ENCODE measurements at regions not wholly inside any gene's neighbourhood (a gene's known extent, or its start where the extent isn't known, plus 50 kb on each side); places are given as distances from the start of the nearest gene placed in this dataset.

- no peaks in the 10 kb centered on the region for H3K9me3 Mint-ChIP-seq
- no peak overlapping the region for H3K4me3 Mint-ChIP-seq
- no peaks in the 10 kb centered on the region for H3K36me3 Mint-ChIP-seq (ENCODE audit: low read depth)
- H3K27me3 Mint-ChIP-seq = no peaks in the 10 kb centered on the region
- H3K4me1 Mint-ChIP-seq (ENCODE audit: low read depth) = no peaks in the 10 kb centered on the region
- no peak overlapping the region for H3K27ac Mint-ChIP-seq
Observed at GRCh38 chr1:95723346-95723745, 489.3 kb downstream of the RWDD3 start.

- peaks cover 14% of the 10 kb centered on the region for H3K9me3 Mint-ChIP-seq
- no peak overlapping the region for H3K4me3 Mint-ChIP-seq
- no peaks in the 10 kb centered on the region for H3K36me3 Mint-ChIP-seq (ENCODE audit: low read depth)
- no peak overlapping the region for H3K27ac Mint-ChIP-seq
- no peaks in the 10 kb centered on the region for H3K27me3 Mint-ChIP-seq
- no peaks in the 10 kb centered on the region for H3K4me1 Mint-ChIP-seq (ENCODE audit: low read depth)
Observed at GRCh38 chr1:95728841-95729240, 494.8 kb downstream of the RWDD3 start.

DNA sequence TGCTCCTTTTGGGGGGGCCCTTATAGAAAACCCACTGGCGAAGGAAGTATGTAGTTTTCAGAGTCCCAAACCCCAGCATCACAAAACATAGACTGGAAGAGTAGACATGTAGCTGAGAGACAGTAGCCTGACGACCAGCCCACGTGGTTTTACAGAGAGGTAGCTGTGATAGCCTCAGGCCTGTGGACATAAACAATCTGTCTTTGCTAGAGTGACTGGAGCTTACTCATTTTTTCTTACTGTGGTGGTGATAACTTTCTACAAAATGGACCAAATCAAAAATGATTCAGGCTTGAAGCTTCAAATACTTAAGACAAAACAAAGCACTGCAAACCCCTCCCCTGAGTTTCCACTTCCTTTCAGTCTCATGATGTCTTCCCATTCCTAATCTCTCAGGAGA lies 497.0 kb downstream of the RWDD3 start:
- no peaks in the 10 kb centered on the region for H3K36me3 Mint-ChIP-seq (ENCODE audit: low read depth)
- H3K4me1 Mint-ChIP-seq (ENCODE audit: low read depth) = no peaks in the 10 kb centered on the region

DNA sequence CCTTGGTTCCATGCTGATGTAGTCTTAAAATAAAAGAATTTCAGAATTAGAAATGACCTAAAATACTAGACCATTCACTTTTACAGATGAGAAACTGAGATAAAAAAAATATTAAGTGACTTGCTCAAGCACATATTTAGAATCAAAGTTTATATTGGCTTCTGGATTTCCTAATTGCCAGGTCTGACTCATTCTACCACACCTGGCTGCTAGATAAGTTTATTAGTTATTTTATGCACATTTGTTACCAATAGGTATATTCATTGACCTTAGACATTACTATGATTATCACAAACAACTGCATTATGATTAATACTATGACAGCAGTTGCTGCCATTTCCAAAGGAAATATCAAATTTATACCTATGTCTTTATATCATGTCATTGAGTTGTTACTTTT lies 497.5 kb downstream of the RWDD3 start:
- Mint-ChIP-seq H3K4me3 (no peak overlapping the region), H3K36me3 (ENCODE audit: low read depth) (no peaks in the 10 kb centered on the region), H3K27me3 (no peaks in the 10 kb centered on the region), H3K4me1 (ENCODE audit: low read depth) (no peaks in the 10 kb centered on the region), H3K9me3 (peaks cover 19% of the 10 kb centered on the region), H3K27ac (no peak overlapping the region)

More for the DNA sequence above, 497.0 kb downstream of the RWDD3 start:
- H3K27me3 Mint-ChIP-seq = no peaks in the 10 kb centered on the region
- H3K4me3 Mint-ChIP-seq = no peak overlapping the region
- peaks cover 19% of the 10 kb centered on the region for H3K9me3 Mint-ChIP-seq
- H3K27ac Mint-ChIP-seq = no peak overlapping the region

GRCh38 chr1:95733031-95733430 lies 499.0 kb downstream of the RWDD3 start:
- no peaks in the 10 kb centered on the region for H3K36me3 Mint-ChIP-seq (ENCODE audit: low read depth)
- H3K9me3 Mint-ChIP-seq = peaks cover 19% of the 10 kb centered on the region
- no peaks in the 10 kb centered on the region for H3K4me1 Mint-ChIP-seq (ENCODE audit: low read depth)
- no peak overlapping the region for H3K27ac Mint-ChIP-seq
- H3K4me3 Mint-ChIP-seq = no peak overlapping the region
- no peaks in the 10 kb centered on the region for H3K27me3 Mint-ChIP-seq

GRCh38 chr1:95733671-95734070 lies 499.7 kb downstream of the RWDD3 start:
- Mint-ChIP-seq H3K36me3 (ENCODE audit: low read depth) (no peaks in the 10 kb centered on the region), H3K27me3 (no peaks in the 10 kb centered on the region), H3K27ac (no peak overlapping the region), H3K4me1 (ENCODE audit: low read depth) (no peaks in the 10 kb centered on the region), H3K4me3 (no peak overlapping the region), H3K9me3 (peaks cover 19% of the 10 kb centered on the region)

GRCh38 chr1:95734560-95734959 lies 500.6 kb downstream of the RWDD3 start:
- H3K4me1 Mint-ChIP-seq (ENCODE audit: low read depth) = no peaks in the 10 kb centered on the region
- no peak overlapping the region for H3K4me3 Mint-ChIP-seq
- peaks cover 19% of the 10 kb centered on the region for H3K9me3 Mint-ChIP-seq
- no peaks in the 10 kb centered on the region for H3K27me3 Mint-ChIP-seq
- no peak overlapping the region for H3K27ac Mint-ChIP-seq
- H3K36me3 Mint-ChIP-seq (ENCODE audit: low read depth) = no peaks in the 10 kb centered on the region

GRCh38 chr1:95742591-95743089 lies 508.6 kb downstream of the RWDD3 start:
- H3K36me3 Mint-ChIP-seq (ENCODE audit: low read depth) = no peaks in the 10 kb centered on the region
- H3K4me1 Mint-ChIP-seq (ENCODE audit: low read depth) = no peaks in the 10 kb centered on the region
- no peak overlapping the region for H3K27ac Mint-ChIP-seq
- H3K9me3 Mint-ChIP-seq = no peaks in the 10 kb centered on the region
- no peaks in the 10 kb centered on the region for H3K27me3 Mint-ChIP-seq
- no peak overlapping the region for H3K4me3 Mint-ChIP-seq

GRCh38 chr1:95744731-95745130 lies 510.7 kb downstream of the RWDD3 start:
- H3K36me3 Mint-ChIP-seq (ENCODE audit: low read depth) = no peaks in the 10 kb centered on the region
- no peaks in the 10 kb centered on the region for H3K27me3 Mint-ChIP-seq
- no peaks in the 10 kb centered on the region for H3K9me3 Mint-ChIP-seq
- no peak overlapping the region for H3K4me3 Mint-ChIP-seq
- no peak overlapping the region for H3K27ac Mint-ChIP-seq
- H3K4me1 Mint-ChIP-seq (ENCODE audit: low read depth) = no peaks in the 10 kb centered on the region

DNA sequence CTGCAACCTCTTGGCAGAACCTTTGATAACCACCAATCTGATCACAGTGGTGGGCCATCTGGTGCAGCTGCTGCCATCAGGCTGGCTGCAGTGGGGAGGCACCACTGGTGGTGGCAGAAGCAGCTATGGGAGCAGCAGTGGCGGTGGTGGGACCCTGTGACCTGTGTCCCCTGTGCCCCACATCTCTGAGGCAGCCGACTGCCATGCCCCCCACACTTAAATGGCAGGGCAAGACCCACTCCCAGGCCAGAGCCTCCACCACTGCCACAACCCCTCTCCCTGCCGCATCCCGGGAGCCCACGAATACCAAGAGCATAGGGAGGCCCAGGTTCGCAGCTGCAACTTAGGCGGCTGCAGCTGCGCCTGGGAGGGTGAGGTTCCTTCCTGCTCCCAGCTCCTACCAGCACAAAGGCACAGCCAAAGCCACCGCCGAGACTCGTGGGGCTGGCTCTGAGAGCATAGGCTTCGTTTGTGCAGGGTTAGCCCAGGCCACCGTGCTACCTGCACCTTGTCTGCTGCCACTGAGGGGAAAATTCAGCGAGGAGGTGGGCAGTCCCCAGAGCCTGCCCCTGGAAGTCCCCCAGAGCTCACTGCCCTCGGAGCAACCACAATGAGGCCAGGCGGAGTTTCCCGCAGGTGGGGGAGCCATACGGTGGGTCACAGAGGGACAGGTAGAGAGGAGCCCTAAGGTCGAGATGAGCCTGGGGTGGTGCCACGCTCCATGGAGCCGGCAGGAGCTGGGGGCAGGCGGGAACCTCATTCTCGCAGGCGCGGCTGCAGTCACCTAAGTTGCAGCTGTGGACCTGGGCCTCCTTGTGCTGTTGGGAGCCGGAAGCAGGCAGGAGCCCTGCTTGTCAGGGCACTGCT lies 518.7 kb downstream of the RWDD3 start:
- Mint-ChIP-seq H3K9me3 (peaks cover 28% of the 10 kb centered on the region), H3K36me3 (ENCODE audit: low read depth) (no peaks in the 10 kb centered on the region), H3K27me3 (no peaks in the 10 kb centered on the region), H3K4me1 (ENCODE audit: low read depth) (no peaks in the 10 kb centered on the region), H3K27ac (no peak overlapping the region), H3K4me3 (no peak overlapping the region)

- H3K9me3 Mint-ChIP-seq = peaks cover 28% of the 10 kb centered on the region
- no peaks in the 10 kb centered on the region for H3K36me3 Mint-ChIP-seq (ENCODE audit: low read depth)
- H3K4me1 Mint-ChIP-seq (ENCODE audit: low read depth) = no peaks in the 10 kb centered on the region
- H3K27me3 Mint-ChIP-seq = no peaks in the 10 kb centered on the region
- H3K27ac Mint-ChIP-seq = no peak overlapping the region
- no peak overlapping the region for H3K4me3 Mint-ChIP-seq
Observed at GRCh38 chr1:95753382-95754016, 519.5 kb downstream of the RWDD3 start.

- Mint-ChIP-seq H3K36me3 (ENCODE audit: low read depth) (no peaks in the 10 kb centered on the region), H3K4me3 (no peak overlapping the region), H3K4me1 (ENCODE audit: low read depth) (no peaks in the 10 kb centered on the region), H3K27me3 (no peaks in the 10 kb centered on the region), H3K27ac (no peak overlapping the region), H3K9me3 (peaks cover 30% of the 10 kb centered on the region)
Observed at GRCh38 chr1:95754412-95754811, 520.4 kb downstream of the RWDD3 start.

GRCh38 chr1:95766036-95766435 lies 532.0 kb downstream of the RWDD3 start:
- Mint-ChIP-seq H3K36me3 (ENCODE audit: low read depth) (no peaks in the 10 kb centered on the region), H3K4me1 (ENCODE audit: low read depth) (no peaks in the 10 kb centered on the region), H3K27ac (no peak overlapping the region), H3K4me3 (no peak overlapping the region), H3K9me3 (peaks cover 5% of the 10 kb centered on the region), H3K27me3 (no peaks in the 10 kb centered on the region)

- no peaks in the 10 kb centered on the region for H3K27me3 Mint-ChIP-seq
Observed at GRCh38 chr1:95770581-95770980, 536.6 kb downstream of the RWDD3 start.

GRCh38 chr1:95778217-95778616 lies 544.2 kb downstream of the RWDD3 start:
- Mint-ChIP-seq H3K27me3 (no peaks in the 10 kb centered on the region), H3K4me1 (ENCODE audit: low read depth) (no peaks in the 10 kb centered on the region), H3K4me3 (no peak overlapping the region), H3K27ac (no peak overlapping the region), H3K9me3 (peaks cover 34% of the 10 kb centered on the region), H3K36me3 (ENCODE audit: low read depth) (no peaks in the 10 kb centered on the region)

More at GRCh38 chr1:95770581-95770980, 536.6 kb downstream of the RWDD3 start:
- Mint-ChIP-seq H3K4me3 (no peak overlapping the region), H3K36me3 (ENCODE audit: low read depth) (no peaks in the 10 kb centered on the region), H3K4me1 (ENCODE audit: low read depth) (no peaks in the 10 kb centered on the region), H3K9me3 (peaks cover 9% of the 10 kb centered on the region), H3K27ac (no peak overlapping the region)

Measured in stimulated activated naive CD8-positive, alpha-beta T cell treated with anti-CD3 and anti-CD28 coated beads, Interleukin-15, Interleukin-2, amounts not matched to agents 100 ng/mL and 50 ng/mL, for 24 hours (primary cell).